GM10266 (cell line): ENCODE measurements at regions not wholly inside any gene's neighbourhood (a gene's known extent, or its start where the extent isn't known, plus 50 kb on each side); places are given as distances from the start of the nearest gene placed in this dataset.
"Not testable (repeated sequence)": the region's sequence is repeated elsewhere in the genome, so short reads cannot be mapped to it uniquely, and the experiment has no call there.

Source experiments
- DNase-seq: peaks from one replicate; pipeline ENCODE4 v3.0.0; 2012; ENCODE audit errors: extremely low spot score
- TF ChIP-seq, protein P1 (sequence below): IDR thresholded peaks from 2 replicates; pipeline ENCODE4 v1.5.1; 2012; ENCODE audit warnings: mild to moderate bottlenecking, low read depth; ENCODE audit not compliant: control insufficient read depth, insufficient read depth; ENCODE audit errors: missing control alignments

DNA sequence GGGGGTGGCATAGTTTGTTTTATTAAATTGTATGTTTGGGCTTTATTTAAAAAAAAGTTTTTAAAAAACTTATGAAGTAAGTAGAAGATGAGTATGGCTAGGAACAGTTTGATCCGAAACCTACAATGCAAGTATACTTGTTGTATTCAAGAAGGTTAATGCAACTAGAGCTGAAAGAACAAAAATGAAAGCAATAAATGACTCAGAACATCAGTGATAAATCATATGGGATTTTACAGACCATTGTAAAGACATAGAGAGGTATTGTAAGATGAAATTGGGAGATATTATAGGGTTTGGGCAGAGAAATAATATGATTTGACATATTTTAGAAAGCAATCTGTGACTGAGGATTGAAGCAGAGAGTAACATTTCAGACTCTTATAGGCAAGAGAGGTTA is 1135.3 kb downstream of the SLITRK5 start:
- DNase-seq, result no peak
- TF ChIP-seq, protein P1, sequence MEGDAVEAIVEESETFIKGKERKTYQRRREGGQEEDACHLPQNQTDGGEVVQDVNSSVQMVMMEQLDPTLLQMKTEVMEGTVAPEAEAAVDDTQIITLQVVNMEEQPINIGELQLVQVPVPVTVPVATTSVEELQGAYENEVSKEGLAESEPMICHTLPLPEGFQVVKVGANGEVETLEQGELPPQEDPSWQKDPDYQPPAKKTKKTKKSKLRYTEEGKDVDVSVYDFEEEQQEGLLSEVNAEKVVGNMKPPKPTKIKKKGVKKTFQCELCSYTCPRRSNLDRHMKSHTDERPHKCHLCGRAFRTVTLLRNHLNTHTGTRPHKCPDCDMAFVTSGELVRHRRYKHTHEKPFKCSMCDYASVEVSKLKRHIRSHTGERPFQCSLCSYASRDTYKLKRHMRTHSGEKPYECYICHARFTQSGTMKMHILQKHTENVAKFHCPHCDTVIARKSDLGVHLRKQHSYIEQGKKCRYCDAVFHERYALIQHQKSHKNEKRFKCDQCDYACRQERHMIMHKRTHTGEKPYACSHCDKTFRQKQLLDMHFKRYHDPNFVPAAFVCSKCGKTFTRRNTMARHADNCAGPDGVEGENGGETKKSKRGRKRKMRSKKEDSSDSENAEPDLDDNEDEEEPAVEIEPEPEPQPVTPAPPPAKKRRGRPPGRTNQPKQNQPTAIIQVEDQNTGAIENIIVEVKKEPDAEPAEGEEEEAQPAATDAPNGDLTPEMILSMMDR, result no peak

DNA sequence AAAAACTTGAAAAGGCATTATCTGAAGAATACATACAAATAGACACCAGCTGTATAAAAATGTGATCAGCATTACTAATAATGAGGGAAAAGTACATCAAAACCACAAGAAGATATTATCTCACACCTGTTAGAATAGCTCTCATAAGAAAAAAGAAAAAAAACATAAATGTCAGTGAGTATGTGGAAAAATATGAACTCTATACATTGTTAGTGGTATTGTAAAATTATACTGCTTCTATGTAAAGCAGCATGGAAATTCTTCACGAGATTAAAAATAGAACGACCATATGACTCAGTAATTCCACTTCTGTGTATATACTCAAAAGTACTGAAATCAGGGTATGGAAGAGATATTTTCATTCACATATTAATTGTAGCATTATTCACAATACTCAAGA is 1146.4 kb downstream of the SLITRK5 start:
- TF ChIP-seq, protein P1, result no peak
- DNase-seq, result no peak

DNA sequence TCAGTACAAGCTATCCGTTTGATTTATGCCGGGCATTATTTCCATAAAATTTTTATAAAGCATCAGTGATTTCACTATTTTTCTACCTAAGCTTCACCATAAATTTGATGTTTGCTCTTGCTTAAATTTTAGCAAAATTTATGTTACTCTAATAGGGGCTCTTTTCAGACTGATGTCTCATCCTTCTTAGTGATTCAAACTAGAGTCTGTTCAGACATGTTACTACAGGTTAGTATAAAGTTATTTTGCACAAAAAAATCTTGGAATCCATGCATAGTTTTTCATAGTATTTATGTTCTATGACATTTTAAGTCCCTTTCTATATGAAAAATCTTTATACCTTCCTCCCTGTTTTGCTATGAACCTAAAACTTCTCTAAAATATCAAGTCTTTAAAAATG is 1151.9 kb downstream of the SLITRK5 start:
- TF ChIP-seq, protein P1, result no peak
- DNase-seq, result no peak

DNA sequence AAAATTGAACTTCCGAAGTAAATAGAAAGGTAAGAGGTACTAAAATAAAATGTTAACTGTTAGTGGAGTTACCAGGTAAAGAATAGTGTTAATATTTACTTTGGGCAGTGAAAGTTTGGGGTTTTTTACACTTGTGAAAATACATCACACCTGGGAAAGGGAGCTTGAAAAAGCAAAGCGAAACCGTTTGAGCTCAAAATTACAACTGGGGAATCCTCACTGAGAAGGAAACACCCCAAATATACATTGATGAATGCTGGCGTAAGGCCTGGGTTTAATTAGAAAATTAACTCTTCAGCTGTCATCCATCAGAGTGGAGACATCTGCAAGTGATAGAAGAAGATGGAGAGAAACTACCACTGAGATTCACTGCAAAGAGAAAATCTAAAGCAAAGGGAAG is 1153.0 kb downstream of the SLITRK5 start:
- TF ChIP-seq, protein P1, result no peak
- DNase-seq, result no peak

DNA sequence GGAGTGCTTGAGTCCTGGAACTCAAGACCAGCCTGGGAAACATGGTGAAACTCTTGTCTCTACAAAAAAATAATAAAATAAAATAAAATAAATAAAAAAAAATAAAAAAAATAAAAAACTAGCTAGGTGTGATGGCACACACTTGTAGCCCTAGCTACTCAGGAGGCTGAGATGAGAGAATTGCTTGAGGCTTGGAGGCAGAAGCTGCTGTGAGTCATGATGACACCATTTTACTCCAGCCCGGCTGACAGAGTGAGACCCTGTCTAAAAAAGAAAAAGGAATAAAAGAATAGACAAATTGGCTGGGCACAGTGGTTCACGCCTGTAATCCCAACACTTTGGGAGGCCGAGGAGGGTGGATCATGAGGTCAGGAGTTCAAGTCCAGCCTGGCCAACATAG is 1168.9 kb downstream of the SLITRK5 start:
- no peak for DNase-seq
- TF ChIP-seq, protein P1, result no peak

DNA sequence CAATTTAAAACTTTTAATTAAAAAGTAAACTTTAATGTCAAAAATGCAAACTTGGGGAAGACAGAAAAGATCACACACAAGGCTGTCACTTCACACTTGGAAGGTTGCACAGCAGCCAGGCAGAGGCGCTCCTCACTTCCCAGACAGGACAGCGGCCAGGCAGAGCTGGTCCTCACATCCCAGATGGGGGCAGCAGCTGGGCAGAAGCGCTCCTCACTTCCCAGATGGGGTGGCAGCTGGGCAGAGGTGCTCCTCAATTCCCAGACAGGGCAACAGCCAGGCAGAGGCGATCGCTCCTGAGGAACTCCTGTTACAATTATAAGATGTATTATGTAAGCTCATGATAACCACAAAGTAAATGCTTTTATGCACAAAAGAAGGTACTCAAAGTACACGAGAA is 1181.1 kb downstream of the SLITRK5 start:
- not testable (repeated sequence) for DNase-seq

DNA sequence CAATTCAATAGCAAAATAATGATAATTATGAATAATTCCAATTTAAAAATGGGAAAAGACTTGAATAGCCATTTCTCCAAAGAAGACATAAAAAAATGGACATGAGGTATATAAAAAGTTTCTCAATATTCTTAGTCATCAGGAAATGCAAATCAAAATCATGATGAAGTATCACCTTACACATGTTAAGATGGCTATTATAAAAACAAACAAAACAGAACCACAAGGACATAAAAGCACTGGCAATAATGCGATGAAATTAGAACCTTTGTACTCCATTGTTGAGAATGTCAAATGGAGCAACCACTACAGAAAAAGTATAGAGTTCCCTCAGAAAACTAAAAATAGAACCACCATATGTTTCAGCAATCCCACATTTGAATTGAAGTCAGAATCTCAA is 1186.1 kb downstream of the SLITRK5 start:
- no peak for DNase-seq
- TF ChIP-seq, protein P1, result no peak

DNA sequence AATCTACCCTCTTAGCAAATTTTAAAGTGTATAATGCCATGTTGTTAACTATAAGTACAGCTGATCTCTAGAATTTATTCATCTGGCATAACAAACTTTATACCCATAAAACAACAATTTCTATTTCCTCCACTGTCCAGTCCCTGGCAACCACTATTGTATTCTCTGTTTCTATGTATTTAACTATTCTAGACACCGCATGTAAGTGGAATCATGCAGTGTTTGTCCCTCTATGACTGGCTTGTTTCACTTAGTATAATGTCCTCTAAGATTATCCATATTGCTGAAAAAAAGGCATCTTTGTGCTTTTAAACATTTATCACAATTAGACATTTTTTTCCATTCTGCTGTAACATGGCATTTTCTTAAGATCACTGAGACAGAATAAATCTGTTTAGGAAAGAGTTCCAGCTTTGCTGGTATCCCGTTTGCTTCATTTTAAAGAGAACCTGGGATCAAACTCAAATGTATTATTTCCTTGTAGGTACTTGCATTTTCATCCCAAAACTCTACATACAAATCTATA is 1191.0 kb downstream of the SLITRK5 start:
- no peak for DNase-seq
- TF ChIP-seq, protein P1, result no peak
